ENCODE measurements at regions not wholly inside any gene's neighbourhood (a gene's known extent, or its start where the extent isn't known, plus 50 kb on each side); places are given as distances from the start of the nearest gene placed in this dataset.

DNA sequence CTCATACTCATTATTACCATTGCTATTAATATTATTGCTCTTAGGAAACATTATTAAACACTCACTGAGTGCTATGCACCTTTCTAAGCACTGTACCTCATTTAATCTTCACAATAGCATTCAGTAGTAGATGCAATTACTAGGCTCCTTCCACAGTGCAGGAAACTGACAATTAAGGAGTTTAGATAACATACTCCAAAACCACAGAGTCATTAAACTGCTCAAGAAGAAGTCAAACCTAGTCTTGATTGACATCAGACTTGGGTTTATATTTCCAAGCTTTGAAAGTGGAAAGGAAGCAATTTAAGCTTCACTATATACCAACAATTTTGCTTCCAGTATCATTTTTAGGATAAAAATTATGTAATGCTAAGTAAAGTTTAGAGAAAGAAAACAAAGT is 490.1 kb upstream of the ARRDC4 start:
- TF ChIP-seq, protein P1, sequence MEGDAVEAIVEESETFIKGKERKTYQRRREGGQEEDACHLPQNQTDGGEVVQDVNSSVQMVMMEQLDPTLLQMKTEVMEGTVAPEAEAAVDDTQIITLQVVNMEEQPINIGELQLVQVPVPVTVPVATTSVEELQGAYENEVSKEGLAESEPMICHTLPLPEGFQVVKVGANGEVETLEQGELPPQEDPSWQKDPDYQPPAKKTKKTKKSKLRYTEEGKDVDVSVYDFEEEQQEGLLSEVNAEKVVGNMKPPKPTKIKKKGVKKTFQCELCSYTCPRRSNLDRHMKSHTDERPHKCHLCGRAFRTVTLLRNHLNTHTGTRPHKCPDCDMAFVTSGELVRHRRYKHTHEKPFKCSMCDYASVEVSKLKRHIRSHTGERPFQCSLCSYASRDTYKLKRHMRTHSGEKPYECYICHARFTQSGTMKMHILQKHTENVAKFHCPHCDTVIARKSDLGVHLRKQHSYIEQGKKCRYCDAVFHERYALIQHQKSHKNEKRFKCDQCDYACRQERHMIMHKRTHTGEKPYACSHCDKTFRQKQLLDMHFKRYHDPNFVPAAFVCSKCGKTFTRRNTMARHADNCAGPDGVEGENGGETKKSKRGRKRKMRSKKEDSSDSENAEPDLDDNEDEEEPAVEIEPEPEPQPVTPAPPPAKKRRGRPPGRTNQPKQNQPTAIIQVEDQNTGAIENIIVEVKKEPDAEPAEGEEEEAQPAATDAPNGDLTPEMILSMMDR (IDR thresholded peaks at IDR 0.05; ENCODE audit: borderline replicate concordance, insufficient read depth, low read depth, low read length), result no peak
- no peak overlapping the region for H3K4me3 ChIP-seq (ENCODE audit: low read depth, low read length)

DNA sequence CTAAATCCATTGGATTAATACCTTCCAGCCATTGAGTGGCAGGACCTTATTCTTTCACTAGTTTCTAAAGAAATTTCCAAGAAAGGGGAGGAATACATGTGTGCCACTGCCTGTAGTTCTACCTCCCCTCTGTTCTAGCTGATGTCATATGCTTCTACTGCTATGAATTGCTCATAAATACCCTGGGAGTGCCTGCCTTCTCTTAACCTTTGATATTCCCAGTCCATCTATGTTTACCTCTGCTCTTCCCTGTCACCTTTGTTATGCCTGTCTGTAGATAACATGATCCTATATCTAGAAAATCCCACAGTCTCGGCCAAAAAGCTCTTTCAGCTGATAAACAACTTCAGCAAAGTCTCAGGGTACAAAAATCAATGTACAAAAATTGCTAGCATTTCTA is 486.9 kb upstream of the ARRDC4 start:
- TF ChIP-seq, protein P1 (IDR thresholded peaks at IDR 0.05; ENCODE audit: borderline replicate concordance, insufficient read depth, low read depth, low read length), result no peak
- no peak overlapping the region for H3K4me3 ChIP-seq (ENCODE audit: low read depth, low read length)

GRCh38 chr15:97479957-97480356 is 480.5 kb upstream of the ARRDC4 start:
- TF ChIP-seq, protein P1 (IDR thresholded peaks at IDR 0.05; ENCODE audit: borderline replicate concordance, insufficient read depth, low read depth, low read length), result no peak
- H3K4me3 ChIP-seq (ENCODE audit: low read depth, low read length), result no peak overlapping the region

DNA sequence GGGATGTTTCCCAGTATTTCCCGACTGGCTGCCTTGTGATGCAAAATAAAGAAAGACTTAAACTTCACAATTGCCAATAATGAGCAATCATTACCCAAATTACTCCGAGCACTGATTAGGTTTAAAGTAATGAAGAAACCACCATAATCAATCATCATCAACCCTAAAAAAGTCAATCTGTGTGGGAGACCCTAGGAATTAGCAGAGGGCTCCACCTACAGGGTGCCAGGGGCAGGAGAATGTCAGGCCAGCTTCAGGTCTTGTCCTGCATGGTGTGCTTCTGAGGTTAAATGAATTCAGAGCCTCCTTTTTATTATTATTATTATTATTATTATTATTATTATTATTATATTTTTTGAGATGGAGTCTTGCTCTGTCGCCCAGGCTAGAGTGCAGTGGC is 478.0 kb upstream of the ARRDC4 start:
- TF ChIP-seq, protein P1 (IDR thresholded peaks at IDR 0.05; ENCODE audit: borderline replicate concordance, insufficient read depth, low read depth, low read length), result no peak
- H3K4me3 ChIP-seq (ENCODE audit: low read depth, low read length), result no peak overlapping the region

- TF ChIP-seq, protein P1 (IDR thresholded peaks at IDR 0.05; ENCODE audit: borderline replicate concordance, insufficient read depth, low read depth, low read length), result no peak
- no peak overlapping the region for H3K4me3 ChIP-seq (ENCODE audit: low read depth, low read length)
These were observed 477.3 kb upstream of the ARRDC4 start for GRCh38 chr15:97483232-97483631.

GRCh38 chr15:97490429-97490828 is 470.1 kb upstream of the ARRDC4 start:
- H3K4me3 ChIP-seq (ENCODE audit: low read depth, low read length), result no peak overlapping the region
- TF ChIP-seq, protein P1 (IDR thresholded peaks at IDR 0.05; ENCODE audit: borderline replicate concordance, insufficient read depth, low read depth, low read length), result no peak

DNA sequence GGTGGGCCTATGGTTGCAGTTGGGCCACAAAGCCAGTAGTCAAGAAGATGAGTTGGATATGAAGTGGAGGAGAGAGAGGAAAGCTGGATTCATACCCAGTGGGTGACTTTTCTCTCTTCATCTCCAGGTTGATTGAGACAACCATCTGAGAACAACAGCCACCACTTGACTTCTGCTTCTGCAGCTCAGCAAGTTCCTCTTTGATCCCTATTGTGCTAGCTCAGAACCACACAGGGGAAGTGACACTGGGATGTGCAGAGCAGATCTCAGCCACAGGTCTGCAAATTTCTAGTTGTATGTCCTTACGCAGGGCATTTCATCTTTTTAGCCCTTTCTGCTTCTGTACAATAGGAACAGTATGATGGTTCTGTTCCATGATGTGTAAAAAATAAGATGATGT is 459.2 kb upstream of the ARRDC4 start:
- TF ChIP-seq, protein P1 (IDR thresholded peaks at IDR 0.05; ENCODE audit: borderline replicate concordance, insufficient read depth, low read depth, low read length), result no peak
- no peak overlapping the region for H3K4me3 ChIP-seq (ENCODE audit: low read depth, low read length)
